22Rv1 (cell line): ENCODE measurements at regions not wholly inside any gene's neighbourhood (a gene's known extent, or its start where the extent isn't known, plus 50 kb on each side); places are given as distances from the start of the nearest gene placed in this dataset.
"Not testable (repeated sequence)": the region's sequence is repeated elsewhere in the genome, so short reads cannot be mapped to it uniquely, and the experiment has no call there.

ENCODE experiments used
- H3K27ac ChIP-seq: fragments of 450-650 bp; 2 replicates; pipeline ENCODE4 v1.5.1; 2017
- CTCF ChIP-seq: fragments of 450-650 bp; IDR thresholded peaks from 2 replicates; pipeline ENCODE4 v1.5.1; 2017; ENCODE audit warnings: mild to moderate bottlenecking
- ZFX ChIP-seq: fragments of 450-650 bp; IDR thresholded peaks from 2 replicates; pipeline ENCODE4 v1.6.1; 2017; ENCODE audit warnings: antibody characterized with exemption, borderline replicate concordance

DNA sequence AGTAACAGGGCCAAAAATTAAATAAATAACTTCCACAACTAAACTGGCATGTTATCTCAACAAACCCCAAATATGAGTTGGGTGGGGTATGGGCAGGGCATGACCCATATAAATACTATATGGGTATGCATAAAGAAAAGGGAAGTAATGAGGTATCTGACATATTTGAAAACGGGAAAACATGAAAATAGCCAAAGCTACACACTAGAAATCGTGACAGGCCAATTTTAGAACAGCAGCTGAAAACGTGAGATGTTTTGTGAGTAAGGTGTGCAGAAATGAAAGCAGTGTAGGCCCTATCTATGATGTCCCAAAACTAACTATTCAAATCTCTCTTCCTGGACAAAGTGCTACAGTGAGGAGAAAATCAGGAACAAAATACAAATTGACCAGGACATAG lies 537.9 kb upstream of the NR5A2 start:
- TF ChIP-seq CTCF (no peak), ZFX (no peak)
- H3K27ac ChIP-seq = no peak overlapping the region

DNA sequence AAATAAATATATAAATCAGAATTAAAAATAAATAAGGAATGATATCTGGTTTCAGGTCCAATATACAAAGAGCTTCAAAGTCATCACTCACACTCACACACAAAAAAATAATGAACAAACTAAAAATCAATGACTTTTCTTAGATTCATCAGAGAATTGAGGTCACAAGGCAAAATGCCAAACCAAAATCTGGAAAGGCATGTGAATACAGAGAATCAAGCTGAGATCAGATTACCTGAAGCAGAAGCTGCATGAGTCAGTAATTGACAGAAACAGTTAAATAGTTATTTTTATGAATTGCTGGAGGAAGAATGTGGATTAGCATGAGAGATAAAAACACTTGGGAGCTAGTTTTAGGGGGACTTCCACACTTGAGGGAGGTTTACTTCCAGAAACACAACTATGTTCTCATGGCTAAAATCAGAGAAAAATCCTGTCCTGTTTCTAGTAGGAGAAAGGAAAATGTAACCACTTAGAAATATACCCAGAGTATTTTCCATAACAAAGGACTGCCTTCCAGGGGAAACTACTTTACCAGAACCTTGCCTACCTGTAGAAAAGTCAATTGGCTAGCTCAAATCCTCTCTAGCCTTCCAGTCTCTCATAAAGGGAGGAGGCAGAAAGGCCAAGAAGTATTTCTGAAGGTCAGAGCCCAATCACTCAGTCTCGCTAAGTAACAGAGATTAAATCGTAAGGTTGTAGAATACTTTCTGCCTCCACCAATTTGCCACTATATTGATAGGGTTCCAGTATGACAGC lies 536.6 kb upstream of the NR5A2 start:
- no peak overlapping the region for H3K27ac ChIP-seq
- TF ChIP-seq CTCF (no peak), ZFX (no peak)

DNA sequence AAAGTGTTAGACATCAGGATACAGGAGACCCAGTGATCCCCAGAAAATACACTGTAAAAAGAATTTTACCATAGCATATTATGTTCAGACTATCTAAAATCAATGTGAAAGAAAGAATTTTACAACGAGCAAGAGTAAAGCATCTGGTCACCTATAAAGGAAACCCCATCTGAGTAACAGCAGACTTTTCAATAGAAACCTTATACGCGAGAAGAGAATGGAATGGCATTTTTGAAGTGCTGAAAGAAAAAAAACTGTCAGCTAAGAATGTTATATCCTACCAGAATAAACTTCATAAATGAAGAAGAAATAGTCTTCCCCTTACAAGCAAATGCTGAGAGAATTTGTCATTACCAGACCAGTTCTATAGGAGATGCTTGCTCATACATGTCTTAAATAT lies 532.1 kb upstream of the NR5A2 start:
- no peak for TF ChIP-seq CTCF
- TF ChIP-seq ZFX = no peak
- no peak overlapping the region for H3K27ac ChIP-seq

DNA sequence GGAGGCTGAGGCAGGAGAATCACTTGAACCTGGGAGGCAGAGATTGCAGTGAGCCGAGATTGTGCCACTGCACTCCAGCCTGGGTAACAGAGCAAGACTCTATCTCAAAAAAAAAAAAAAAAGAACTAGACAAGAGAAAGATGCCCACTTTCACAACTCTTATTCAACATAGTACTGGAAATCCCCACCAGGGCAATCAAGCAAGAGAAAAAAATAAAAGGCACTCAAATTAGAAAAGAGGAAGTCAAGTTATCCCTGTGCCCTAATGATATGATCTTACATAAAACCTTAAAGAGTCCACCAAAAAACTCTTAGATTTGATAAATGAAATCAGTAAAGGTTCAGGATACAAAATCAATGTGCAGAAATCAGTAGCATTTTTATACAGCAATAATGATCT lies 528.7 kb upstream of the NR5A2 start:
- H3K27ac ChIP-seq = not testable (repeated sequence)

DNA sequence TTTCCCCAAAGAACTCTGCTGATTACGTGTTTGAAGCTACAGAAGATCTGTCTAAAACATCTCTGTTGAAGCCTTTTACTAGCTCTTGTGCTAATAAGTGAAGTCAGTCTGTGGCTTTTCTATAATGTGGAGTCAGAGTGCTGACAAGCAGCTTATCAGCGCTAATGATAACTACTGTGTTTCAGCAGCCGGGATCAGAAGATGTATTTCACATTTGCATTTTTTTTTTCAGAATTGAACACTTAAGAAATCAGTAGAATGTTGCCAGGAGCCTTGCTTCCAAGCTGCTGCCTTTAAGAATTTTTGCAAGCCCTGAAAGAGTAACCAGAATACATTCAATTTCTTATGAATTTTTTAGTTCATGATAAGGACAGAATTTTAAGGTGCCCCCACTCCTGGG lies 519.4 kb upstream of the NR5A2 start:
- TF ChIP-seq ZFX = no peak
- no peak for TF ChIP-seq CTCF
- H3K27ac ChIP-seq = no peak overlapping the region

- TF ChIP-seq CTCF (no peak), ZFX (no peak)
Measured at GRCh38 chr1:199508653-199509052, 518.9 kb upstream of the NR5A2 start.

DNA sequence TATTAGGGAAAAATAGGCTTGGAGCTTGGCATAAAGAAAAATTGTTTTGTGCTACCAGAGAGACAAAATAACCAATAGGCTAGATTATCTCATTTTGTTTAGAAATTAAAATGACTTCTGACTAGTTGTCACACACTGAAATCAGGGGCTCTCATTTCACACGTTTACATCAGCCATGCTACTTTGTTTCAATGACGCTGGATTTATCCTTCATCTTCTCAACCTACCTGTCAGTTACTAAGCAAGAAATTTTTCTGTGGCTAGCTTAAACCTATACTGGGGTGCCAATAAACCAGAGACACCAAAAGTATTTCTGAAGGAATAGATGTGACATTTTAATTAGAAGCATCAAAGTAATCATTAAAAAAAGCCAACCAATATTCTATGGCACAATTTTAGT lies 518.1 kb upstream of the NR5A2 start:
- TF ChIP-seq ZFX (no peak), CTCF (no peak)
- H3K27ac ChIP-seq = no peak overlapping the region

More at GRCh38 chr1:199508653-199509052, 518.9 kb upstream of the NR5A2 start:
- H3K27ac ChIP-seq = no peak overlapping the region

DNA sequence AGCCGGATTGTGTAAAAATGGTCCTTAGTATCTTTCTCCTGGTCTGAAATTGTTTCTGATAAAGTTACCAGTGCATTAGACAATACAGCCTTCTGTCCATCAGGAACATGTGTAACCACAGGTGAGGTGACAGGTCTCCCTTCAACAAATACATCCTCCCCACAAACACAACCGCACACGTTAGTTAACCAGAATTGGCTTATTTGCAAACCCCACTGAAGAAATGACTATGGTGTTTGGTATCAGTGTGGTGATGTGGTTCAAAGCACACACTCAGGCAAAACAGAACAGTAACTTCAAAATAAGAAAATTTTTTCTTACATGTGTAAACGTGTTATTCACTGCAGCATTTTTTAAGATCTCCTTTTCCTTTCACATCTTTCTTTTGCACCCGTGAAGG lies 517.2 kb upstream of the NR5A2 start:
- no peak overlapping the region for H3K27ac ChIP-seq
- TF ChIP-seq CTCF = no peak
